Osteocyte (in vitro differentiated cells): ENCODE measurements at regions not wholly inside any gene's neighbourhood (a gene's known extent, or its start where the extent isn't known, plus 50 kb on each side); places are given as distances from the start of the nearest gene placed in this dataset.

Source experiments
- DNase-seq: peaks from one replicate; pipeline ENCODE4 v3.0.0; 2021; ENCODE audit warnings: mixed read lengths; ENCODE audit not compliant: unreplicated experiment; ENCODE audit errors: extremely low spot score
- H3K27ac Mint-ChIP-seq: one replicate; pipeline ENCODE4 v1.8.0; 2021; ENCODE audit warnings: mild to moderate bottlenecking, mixed read lengths; ENCODE audit not compliant: unreplicated experiment
- H3K27me3 Mint-ChIP-seq: one replicate; pipeline ENCODE4 v1.8.0; 2021; ENCODE audit warnings: mixed read lengths; ENCODE audit not compliant: unreplicated experiment
- H3K36me3 Mint-ChIP-seq: one replicate; pipeline ENCODE4 v1.8.0; 2021; ENCODE audit warnings: mixed read lengths; ENCODE audit not compliant: unreplicated experiment
- H3K4me1 Mint-ChIP-seq: one replicate; pipeline ENCODE4 v1.8.0; 2021; ENCODE audit warnings: mixed read lengths; ENCODE audit not compliant: unreplicated experiment
- H3K4me3 Mint-ChIP-seq: one replicate; pipeline ENCODE4 v1.8.0; 2021; ENCODE audit warnings: mild to moderate bottlenecking, moderate library complexity, mixed read lengths; ENCODE audit not compliant: unreplicated experiment
- H3K9me3 Mint-ChIP-seq: one replicate; pipeline ENCODE4 v1.8.0; 2021; ENCODE audit warnings: mixed read lengths; ENCODE audit not compliant: unreplicated experiment
- CTCF ChIP-seq: fragments of 200-600 bp; sonication (generic); IDR thresholded peaks from 2 replicates; pipeline ENCODE4 v1.5.0; 2021; ENCODE audit warnings: antibody characterized with exemption, mild to moderate bottlenecking, moderate library complexity

GRCh38 chr16:76768316-76768715 lies 422.7 kb upstream of the MON1B start:
- H3K27ac Mint-ChIP-seq, result no peak overlapping the region
- no peaks in the 10 kb centered on the region for H3K36me3 Mint-ChIP-seq
- no peaks in the 10 kb centered on the region for H3K27me3 Mint-ChIP-seq
- no peaks in the 10 kb centered on the region for H3K4me1 Mint-ChIP-seq
- no peak for DNase-seq
- no peak for TF ChIP-seq CTCF
- peaks cover 39% of the 10 kb centered on the region for H3K9me3 Mint-ChIP-seq
- no peak overlapping the region for H3K4me3 Mint-ChIP-seq

GRCh38 chr16:76768948-76769347 lies 422.0 kb upstream of the MON1B start:
- no peak overlapping the region for H3K27ac Mint-ChIP-seq
- no peaks in the 10 kb centered on the region for H3K27me3 Mint-ChIP-seq
- H3K9me3 Mint-ChIP-seq, result peaks cover 34% of the 10 kb centered on the region
- no peak overlapping the region for H3K4me3 Mint-ChIP-seq
- no peaks in the 10 kb centered on the region for H3K36me3 Mint-ChIP-seq
- TF ChIP-seq CTCF, result no peak
- H3K4me1 Mint-ChIP-seq, result no peaks in the 10 kb centered on the region
- DNase-seq, result no peak

GRCh38 chr16:76771216-76771615 lies 419.8 kb upstream of the MON1B start:
- H3K9me3 Mint-ChIP-seq, result peaks cover 27% of the 10 kb centered on the region
- no peaks in the 10 kb centered on the region for H3K4me1 Mint-ChIP-seq
- no peak overlapping the region for H3K27ac Mint-ChIP-seq
- no peak for TF ChIP-seq CTCF
- no peaks in the 10 kb centered on the region for H3K27me3 Mint-ChIP-seq
- DNase-seq, result no peak
- H3K4me3 Mint-ChIP-seq, result no peak overlapping the region
- H3K36me3 Mint-ChIP-seq, result no peaks in the 10 kb centered on the region

GRCh38 chr16:76777721-76778465 lies 413.1 kb upstream of the MON1B start:
- Mint-ChIP-seq H3K4me3 (no peak overlapping the region), H3K27me3 (no peaks in the 10 kb centered on the region), H3K36me3 (no peaks in the 10 kb centered on the region), H3K4me1 (no peaks in the 10 kb centered on the region), H3K9me3 (peaks cover 7% of the 10 kb centered on the region), H3K27ac (no peak overlapping the region)
- no peak for DNase-seq
- no peak for TF ChIP-seq CTCF

- Mint-ChIP-seq H3K4me1 (no peaks in the 10 kb centered on the region), H3K9me3 (peaks cover 7% of the 10 kb centered on the region), H3K27ac (no peak overlapping the region), H3K27me3 (no peaks in the 10 kb centered on the region), H3K36me3 (no peaks in the 10 kb centered on the region), H3K4me3 (no peak overlapping the region)
- no peak for DNase-seq
- TF ChIP-seq CTCF, result no peak
Observed at GRCh38 chr16:76780556-76780955, 410.4 kb upstream of the MON1B start.
